HCT116 (cell line): ENCODE measurements at regions not wholly inside any gene's neighbourhood (a gene's known extent, or its start where the extent isn't known, plus 50 kb on each side); places are given as distances from the start of the nearest gene placed in this dataset.

Source experiments
- ATAC-seq: fragments of 200-7000 bp; cut with Tn5 transposase; 2 replicates; pipeline ENCODE4 v1.9.1; 2020; ENCODE audit warnings: mild to moderate bottlenecking, moderate library complexity
- BruUV-seq: library from RNA; stranded (reverse); fragments of 400-500 nt; replicated peaks from 2 replicates; lab custom pipeline; 2021; lab: Mats Ljungman, UMichigan
- CTCF ChIA-PET: fragments of 300-600 bp; sonication (Branson Sonifier 250); formaldehyde crosslinking; loops from one replicate; lab custom pipeline; 2021; ENCODE audit warnings: antibody characterized with exemption; lab: Charles Lee
- POLR2A ChIA-PET: fragments of 300-600, 350-600 bp; sonication (Branson Sonifier 250); formaldehyde crosslinking; loops from one replicate; lab custom pipeline; 2021; ENCODE audit warnings: antibody characterized with exemption; lab: Charles Lee
- RAD21 ChIA-PET, 2 experiments: fragments of 300-600 bp; sonication (Branson Sonifier 250); formaldehyde crosslinking; loops; one replicate each; lab custom pipeline; 2023; ENCODE audit warnings: low total read pairs in 2 of 2; ENCODE audit not compliant: uncharacterized antibody in 2 of 2, unreplicated experiment in 2 of 2, low non-redundant PET in 1 of 2; lab: Charles Lee
- DNase-seq: peaks from one replicate; pipeline ENCODE4 v3.0.0-alpha.2; 2010; ENCODE audit warnings: low read depth, low spot score
- H2AFZ ChIP-seq: fragments of 200-600 bp; shearing (Covaris generic), sonication (generic); 2 replicates; pipeline ENCODE4 v1.6.1; 2017; ENCODE audit warnings: low read depth, mixed run types, mixed read lengths, antibody characterized with exemption, low read length; ENCODE audit not compliant: poor library complexity, severe bottlenecking
- H3K27ac ChIP-seq: 2 replicates; pipeline ENCODE4 v1.5.1; 2012; ENCODE audit warnings: low read depth, low read length
- H3K27me3 ChIP-seq: fragments of 200-600 bp; sonication (generic); 2 replicates; pipeline ENCODE4 v1.6.1; 2016; ENCODE audit warnings: mixed run types, low read length, mixed read lengths; ENCODE audit not compliant: insufficient read depth
- H3K36me3 ChIP-seq, 2 experiments: fragments of 200-500 bp in 1 of 2; fragments of 200-600 bp in 1 of 2; sonication (Bioruptor generic) in 1 of 2; sonication (generic) in 1 of 2; 2 replicates each; pipeline versions ENCODE4 v1.5.1 to v1.6.1; 2014 to 2016; ENCODE audit warnings: low read length in 2 of 2, inconsistent platforms in 1 of 2, mixed read lengths in 1 of 2, mixed run types in 1 of 2; ENCODE audit not compliant: insufficient read depth in 2 of 2, control insufficient read depth in 1 of 2
- H3K4me1 ChIP-seq, 2 experiments: fragments of 200-600 bp in 1 of 2; sonication (generic) in 1 of 2; 2 replicates each; pipeline versions ENCODE4 v1.5.1 to v1.6.1; 2012 to 2017; ENCODE audit warnings: low read length in 2 of 2, inconsistent platforms in 1 of 2, mild to moderate bottlenecking in 1 of 2, mixed read lengths in 1 of 2, mixed run types in 1 of 2, moderate library complexity in 1 of 2; ENCODE audit not compliant: insufficient read depth in 2 of 2, control insufficient read depth in 1 of 2
- H3K4me2 ChIP-seq: fragments of 200-600 bp; sonication (generic); 2 replicates; pipeline ENCODE4 v1.6.1; 2017; ENCODE audit warnings: mixed run types, low read length, mixed read lengths
- H3K4me3 ChIP-seq, 2 experiments: fragments of 200-600 bp in 1 of 2; sonication (generic) in 1 of 2; replicated peaks in 1 of 2; 2 replicates each; pipeline ENCODE4 v1.5.1; 2011 to 2016; ENCODE audit warnings: low read length in 2 of 2, control low read depth in 1 of 2, low read depth in 1 of 2, mild to moderate bottlenecking in 1 of 2, mixed read lengths in 1 of 2, mixed run types in 1 of 2
- H3K79me2 ChIP-seq: fragments of 200-600 bp; sonication (generic); 2 replicates; pipeline ENCODE4 v1.6.1; 2017; ENCODE audit warnings: mild to moderate bottlenecking, mixed run types, low read length, moderate library complexity, mixed read lengths; ENCODE audit not compliant: insufficient read depth
- H3K9ac ChIP-seq: fragments of 200-600 bp; sonication (generic); 2 replicates; pipeline ENCODE4 v1.6.1; 2016; ENCODE audit warnings: low read length, mixed read lengths
- H3K9me2 ChIP-seq: fragments of 200-600 bp; sonication (generic), shearing (Covaris generic); 2 replicates; pipeline ENCODE4 v1.6.1; 2017; ENCODE audit warnings: mixed run types, mild to moderate bottlenecking, moderate library complexity; ENCODE audit not compliant: insufficient read depth
- H3K9me3 ChIP-seq, 2 experiments: fragments of 200-500 bp in 1 of 2; fragments of 200-600 bp in 1 of 2; sonication (Bioruptor generic) in 1 of 2; sonication (generic) in 1 of 2; 2 replicates each; pipeline ENCODE4 v1.6.1; 2014 to 2017; ENCODE audit warnings: low read length in 2 of 2, mixed read lengths in 2 of 2, inconsistent platforms in 1 of 2, low read depth in 1 of 2, mild to moderate bottlenecking in 1 of 2, mixed run types in 1 of 2, moderate library complexity in 1 of 2; ENCODE audit not compliant: control insufficient read depth in 1 of 2, insufficient read depth in 1 of 2
- H4K20me1 ChIP-seq: fragments of 200-600 bp; sonication (generic), shearing (Covaris generic); 2 replicates; pipeline ENCODE4 v1.6.1; 2017; ENCODE audit warnings: mixed run types, mild to moderate bottlenecking, moderate library complexity; ENCODE audit not compliant: insufficient read depth
- CEBPB ChIP-seq: IDR thresholded peaks from 2 replicates; pipeline ENCODE4 v1.6.1; 2012; ENCODE audit warnings: low read depth
- ELF1 ChIP-seq: IDR thresholded peaks from 2 replicates; pipeline ENCODE4 v1.6.1; 2012; ENCODE audit warnings: low read depth, borderline replicate concordance
- EZH2phosphoT487 ChIP-seq: fragments of 200-600 bp; IDR thresholded peaks from 2 replicates; pipeline ENCODE4 v1.6.1; 2018; ENCODE audit warnings: antibody characterized with exemption, borderline replicate concordance
- POLR2AphosphoS5 ChIP-seq: IDR thresholded peaks from 2 replicates; pipeline ENCODE4 v1.6.1; 2011; ENCODE audit warnings: mild to moderate bottlenecking, low read depth, low read length, moderate library complexity
- RAD21 ChIP-seq: IDR thresholded peaks from 2 replicates; pipeline ENCODE4 v1.6.1; 2012; ENCODE audit warnings: low read depth, mild to moderate bottlenecking
- SIN3A ChIP-seq: IDR thresholded peaks from 2 replicates; pipeline ENCODE4 v1.6.1; 2012; ENCODE audit warnings: low read depth
- ZFX ChIP-seq: fragments of 450-650 bp; IDR thresholded peaks from 2 replicates; pipeline ENCODE4 v1.6.1; 2017
- ZNF274 ChIP-seq: fragments of 200-500 bp; sonication (Bioruptor generic); IDR thresholded peaks from 2 replicates; pipeline ENCODE4 v1.6.1; 2014; ENCODE audit warnings: mild to moderate bottlenecking, low read depth, low read length, inconsistent platforms
- intact Hi-C: fragments of 100-400 bp; cut with micrococcal nuclease; formaldehyde crosslinking; loops from 2 replicates; pipeline ENCODE4 v1.10.0; 2022
- TF ChIP-seq, protein P1 (sequence below): IDR thresholded peaks from 2 replicates; pipeline ENCODE4 v1.6.1; 2012
- TF ChIP-seq, protein P2 (sequence below): IDR thresholded peaks from 2 replicates; pipeline ENCODE4 v1.6.1; 2012
- TF ChIP-seq, protein P3 (sequence below): IDR thresholded peaks from 2 replicates; pipeline ENCODE4 v1.6.1; 2011; ENCODE audit warnings: mild to moderate bottlenecking, low read length, moderate library complexity; ENCODE audit not compliant: insufficient replicate concordance; ENCODE audit errors: extremely low read depth

- Histone ChIP-seq H3K4me2 (no peak overlapping the region), H2AFZ (no peak overlapping the region), H3K79me2 (no peaks in the 10 kb centered on the region), H3K36me3 (no peaks in the 10 kb centered on the region), H4K20me1 (no peaks in the 10 kb centered on the region), H3K9me2 (no peaks in the 10 kb centered on the region), H3K27me3 (no peaks in the 10 kb centered on the region), H3K4me1 (no peaks in the 10 kb centered on the region), H3K27ac (no peak overlapping the region), H3K9ac (no peak overlapping the region), H3K4me3 (no peak overlapping the region), H3K9me3 (peaks cover 7 to 17% of the 10 kb centered on the region in 2 experiments; a peak in 3 of 4 replicates)
- TF ChIP-seq, protein P1, sequence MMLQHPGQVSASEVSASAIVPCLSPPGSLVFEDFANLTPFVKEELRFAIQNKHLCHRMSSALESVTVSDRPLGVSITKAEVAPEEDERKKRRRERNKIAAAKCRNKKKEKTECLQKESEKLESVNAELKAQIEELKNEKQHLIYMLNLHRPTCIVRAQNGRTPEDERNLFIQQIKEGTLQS = no peak
- TF ChIP-seq ZFX = no peak
- no peak for TF ChIP-seq ELF1
- TF ChIP-seq CEBPB = no peak
- TF ChIP-seq, protein P2, sequence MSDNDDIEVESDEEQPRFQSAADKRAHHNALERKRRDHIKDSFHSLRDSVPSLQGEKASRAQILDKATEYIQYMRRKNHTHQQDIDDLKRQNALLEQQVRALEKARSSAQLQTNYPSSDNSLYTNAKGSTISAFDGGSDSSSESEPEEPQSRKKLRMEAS = no peak
- no peak for TF ChIP-seq SIN3A
- ChIA-PET POLR2A (no interaction called here), CTCF (no interaction called here), RAD21 (no interaction called here)
- DNase-seq (no peak), ATAC-seq (no peak)
- intact Hi-C loops = no loop called here
- BruUV-seq = no TSS peak
These were observed 204.5 kb upstream of the LRATD1 start for GRCh38 chr2:14428056-14428455.

- Histone ChIP-seq H3K4me2 (no peak overlapping the region), H3K4me1 (no peaks in the 10 kb centered on the region), H3K9me2 (no peaks in the 10 kb centered on the region), H3K4me3 (no peak overlapping the region), H3K9me3 (peaks cover 11 to 14% of the 10 kb centered on the region in 2 experiments; a peak in 2 of 4 replicates), H2AFZ (no peak overlapping the region), H3K79me2 (no peaks in the 10 kb centered on the region), H4K20me1 (no peaks in the 10 kb centered on the region), H3K27ac (no peak overlapping the region), H3K27me3 (no peaks in the 10 kb centered on the region), H3K9ac (no peak overlapping the region), H3K36me3 (no peaks in the 10 kb centered on the region)
- no peak for ATAC-seq
- BruUV-seq = no TSS peak
- TF ChIP-seq ZFX = no peak
- TF ChIP-seq, protein P1 = no peak
- TF ChIP-seq EZH2phosphoT487 = no peak
- TF ChIP-seq POLR2AphosphoS5 = no peak
- TF ChIP-seq RAD21 = no peak
- TF ChIP-seq, protein P3, sequence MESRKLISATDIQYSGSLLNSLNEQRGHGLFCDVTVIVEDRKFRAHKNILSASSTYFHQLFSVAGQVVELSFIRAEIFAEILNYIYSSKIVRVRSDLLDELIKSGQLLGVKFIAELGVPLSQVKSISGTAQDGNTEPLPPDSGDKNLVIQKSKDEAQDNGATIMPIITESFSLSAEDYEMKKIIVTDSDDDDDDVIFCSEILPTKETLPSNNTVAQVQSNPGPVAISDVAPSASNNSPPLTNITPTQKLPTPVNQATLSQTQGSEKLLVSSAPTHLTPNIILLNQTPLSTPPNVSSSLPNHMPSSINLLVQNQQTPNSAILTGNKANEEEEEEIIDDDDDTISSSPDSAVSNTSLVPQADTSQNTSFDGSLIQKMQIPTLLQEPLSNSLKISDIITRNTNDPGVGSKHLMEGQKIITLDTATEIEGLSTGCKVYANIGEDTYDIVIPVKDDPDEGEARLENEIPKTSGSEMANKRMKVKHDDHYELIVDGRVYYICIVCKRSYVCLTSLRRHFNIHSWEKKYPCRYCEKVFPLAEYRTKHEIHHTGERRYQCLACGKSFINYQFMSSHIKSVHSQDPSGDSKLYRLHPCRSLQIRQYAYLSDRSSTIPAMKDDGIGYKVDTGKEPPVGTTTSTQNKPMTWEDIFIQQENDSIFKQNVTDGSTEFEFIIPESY = no peak
- TF ChIP-seq ZNF274 = no peak
- DNase-seq = no peak
- intact Hi-C loops = no loop called here
- ChIA-PET CTCF (no interaction called here), RAD21 (no interaction called here), POLR2A (no interaction called here)
These were observed 198.5 kb upstream of the LRATD1 start for GRCh38 chr2:14433946-14434495.
